ENCODE measurements at regions not wholly inside any gene's neighbourhood (a gene's known extent, or its start where the extent isn't known, plus 50 kb on each side); places are given as distances from the start of the nearest gene placed in this dataset.

- in situ Hi-C loops (cut with MboI; ENCODE audit: low sequenced_read_pairs) (no loop called here), intact Hi-C loops (cut with micrococcal nuclease) (no loop called here), dilution Hi-C loops (cut with HindIII; ENCODE audit: low sequenced_read_pairs, unreplicated experiment) (no loop called here)
- DNase-seq (no peak), ATAC-seq (ENCODE audit: low read depth) (no peak)
- no peak overlapping the region for H2BK15ac ChIP-seq (ENCODE audit: low read depth, low read length)
- no peaks in the 10 kb centered on the region for H3K36me3 ChIP-seq (ENCODE audit: control insufficient read depth, insufficient read depth, low read length)
- H3K9me3 ChIP-seq (ENCODE audit: control insufficient read depth, insufficient read depth, low read length), result peaks cover 13% of the 10 kb centered on the region
- H2AK9ac ChIP-seq (replicated peaks; ENCODE audit: low read depth, low read length, poor library complexity), result no peak overlapping the region
- no peak overlapping the region for H3K23ac ChIP-seq (ENCODE audit: low read depth, low read length)
- no peak overlapping the region for H4K5ac ChIP-seq (ENCODE audit: low read depth, low read length)
- no TSS peak for BruUV-seq (replicated peaks)
- H3K14ac ChIP-seq (replicated peaks; ENCODE audit: low read depth, low read length), result no peak overlapping the region
- no peak overlapping the region for H3K56ac ChIP-seq (ENCODE audit: extremely low read depth, insufficient read depth, low read length)
- H3K9me1 ChIP-seq (ENCODE audit: insufficient read depth, low read length), result no peaks in the 10 kb centered on the region
- no peak overlapping the region for H3K4me2 ChIP-seq (ENCODE audit: low read depth, low read length)
- no peaks in the 10 kb centered on the region for H3K79me1 ChIP-seq (ENCODE audit: low read depth in 1 of 2, low read length in 2 of 2)
- H3K27me3 ChIP-seq (ENCODE audit: control insufficient read depth, insufficient read depth, low read length), result no peaks in the 10 kb centered on the region
- H4K91ac ChIP-seq (ENCODE audit: insufficient read depth, low read depth, low read length), result no peak overlapping the region
- no peak overlapping the region for H4K8ac ChIP-seq (ENCODE audit: low read depth in 2 of 2, low read length in 2 of 2)
- no peak overlapping the region for H2AFZ ChIP-seq (replicated peaks; ENCODE audit: low read length, poor library complexity)
- no peak overlapping the region for H3K4ac ChIP-seq (ENCODE audit: low read depth, low read length)
- no peaks in the 10 kb centered on the region for H4K20me1 ChIP-seq (ENCODE audit: insufficient read depth, low read length)
- ChIA-PET CTCF (no interaction called here), POLR2A (ENCODE audit: unreplicated experiment) (no interaction called here)
- H2BK5ac ChIP-seq (ENCODE audit: low read depth, low read length, poor library complexity, severe bottlenecking), result no peak overlapping the region
- H2BK120ac ChIP-seq (ENCODE audit: low read depth, low read length), result no peak overlapping the region
- H3K27ac ChIP-seq (ENCODE audit: insufficient read depth, low read length), result no peak overlapping the region
- H3K18ac ChIP-seq (ENCODE audit: low read depth, low read length), result no peak overlapping the region
- H3K4me3 ChIP-seq (ENCODE audit: insufficient read depth, low read depth, low read length), result no peak overlapping the region
- no peaks in the 10 kb centered on the region for H3K4me1 ChIP-seq (ENCODE audit: control insufficient read depth, insufficient read depth, low read length)
- H3K9ac ChIP-seq (ENCODE audit: low read depth, low read length), result no peak overlapping the region
- no peak for TF ChIP-seq USF2 (IDR thresholded peaks at IDR 0.05; ENCODE audit: low read depth, low read length)
- no peak for TF ChIP-seq FOS (IDR thresholded peaks at IDR 0.05; ENCODE audit: low read depth, low read length)
- no peak for TF ChIP-seq POLR2A (IDR thresholded peaks at IDR 0.05; ENCODE audit: low read depth, low read length)
- no peak for TF ChIP-seq SMC3 (IDR thresholded peaks at IDR 0.05; ENCODE audit: low read depth, low read length)
- no peak for TF ChIP-seq CEBPB (IDR thresholded peaks at IDR 0.05; ENCODE audit: low read depth, low read length)
- TF ChIP-seq, protein P1, sequence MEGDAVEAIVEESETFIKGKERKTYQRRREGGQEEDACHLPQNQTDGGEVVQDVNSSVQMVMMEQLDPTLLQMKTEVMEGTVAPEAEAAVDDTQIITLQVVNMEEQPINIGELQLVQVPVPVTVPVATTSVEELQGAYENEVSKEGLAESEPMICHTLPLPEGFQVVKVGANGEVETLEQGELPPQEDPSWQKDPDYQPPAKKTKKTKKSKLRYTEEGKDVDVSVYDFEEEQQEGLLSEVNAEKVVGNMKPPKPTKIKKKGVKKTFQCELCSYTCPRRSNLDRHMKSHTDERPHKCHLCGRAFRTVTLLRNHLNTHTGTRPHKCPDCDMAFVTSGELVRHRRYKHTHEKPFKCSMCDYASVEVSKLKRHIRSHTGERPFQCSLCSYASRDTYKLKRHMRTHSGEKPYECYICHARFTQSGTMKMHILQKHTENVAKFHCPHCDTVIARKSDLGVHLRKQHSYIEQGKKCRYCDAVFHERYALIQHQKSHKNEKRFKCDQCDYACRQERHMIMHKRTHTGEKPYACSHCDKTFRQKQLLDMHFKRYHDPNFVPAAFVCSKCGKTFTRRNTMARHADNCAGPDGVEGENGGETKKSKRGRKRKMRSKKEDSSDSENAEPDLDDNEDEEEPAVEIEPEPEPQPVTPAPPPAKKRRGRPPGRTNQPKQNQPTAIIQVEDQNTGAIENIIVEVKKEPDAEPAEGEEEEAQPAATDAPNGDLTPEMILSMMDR (conservative IDR thresholded peaks at IDR 0.05; ENCODE audit: low read depth, low read length), result no peak
- TF ChIP-seq RAD21 (IDR thresholded peaks at IDR 0.05; ENCODE audit: low read length), result no peak
- TF ChIP-seq CHD1 (IDR thresholded peaks at IDR 0.05; ENCODE audit: low read depth, low read length), result no peak
- TF ChIP-seq RFX5 (IDR thresholded peaks at IDR 0.05; ENCODE audit: low read depth, low read length), result no peak
- no peak for TF ChIP-seq RCOR1 (IDR thresholded peaks at IDR 0.05; ENCODE audit: insufficient replicate concordance, low read length)
- no peak for TF ChIP-seq MAZ (IDR thresholded peaks at IDR 0.05; ENCODE audit: borderline replicate concordance, low read depth, low read length)
- TF ChIP-seq MAFK (IDR thresholded peaks at IDR 0.05; ENCODE audit: low read depth, low read length), result no peak
- no peak for TF ChIP-seq NFE2L2 (IDR thresholded peaks at IDR 0.05; ENCODE audit: low read depth, low read length)
- TF ChIP-seq ELK1 (IDR thresholded peaks at IDR 0.05; ENCODE audit: borderline replicate concordance, low read depth, low read length), result no peak
- WGBS, 2 experiments (ENCODE audit: extremely low coverage in 2 of 2, insufficient read length in 1 of 2), result no CpG with 5 or more reads among the region's 2 CpGs
- no peak overlapping the region for H2AK5ac ChIP-seq (ENCODE audit: low read depth, low read length)
- no peak overlapping the region for H2BK20ac ChIP-seq (ENCODE audit: low read depth, low read length)
These were observed 827.9 kb downstream of the BCL11B start for GRCh38 chr14:98444077-98444476.

Data from IMR-90 (cell line).